ENCODE measurements at regions not wholly inside any gene's neighbourhood (a gene's known extent, or its start where the extent isn't known, plus 50 kb on each side); places are given as distances from the start of the nearest gene placed in this dataset.

DNA sequence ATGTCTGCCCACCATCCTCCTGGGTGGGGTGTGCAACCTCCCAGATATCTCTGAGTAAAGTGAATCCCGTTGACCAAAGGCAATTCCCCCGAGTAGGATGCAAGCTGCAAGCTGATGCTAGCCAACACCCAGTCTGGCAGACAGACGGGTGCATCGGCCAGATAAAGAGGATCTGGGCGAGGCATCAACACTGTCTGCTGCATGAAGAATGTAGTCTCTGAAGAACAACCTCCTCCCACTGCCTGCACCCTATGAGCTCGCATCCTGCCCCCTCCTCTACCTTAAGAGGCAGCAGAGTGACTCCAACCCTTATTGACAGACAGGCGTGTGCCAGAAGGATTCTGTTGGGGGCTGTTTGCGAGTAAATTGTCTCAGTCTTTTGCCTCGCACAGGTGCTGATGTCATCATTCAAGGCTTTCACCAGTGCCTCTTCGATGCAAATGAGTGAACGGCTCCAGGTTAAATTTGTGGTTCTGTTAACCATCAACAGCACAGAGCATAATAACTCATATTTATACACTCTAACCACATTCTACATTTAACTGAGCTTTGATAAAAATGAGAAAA lies 546.9 kb downstream of the BCOR start:
- DNase-seq (ENCODE audit: low read depth): no peak

DNA sequence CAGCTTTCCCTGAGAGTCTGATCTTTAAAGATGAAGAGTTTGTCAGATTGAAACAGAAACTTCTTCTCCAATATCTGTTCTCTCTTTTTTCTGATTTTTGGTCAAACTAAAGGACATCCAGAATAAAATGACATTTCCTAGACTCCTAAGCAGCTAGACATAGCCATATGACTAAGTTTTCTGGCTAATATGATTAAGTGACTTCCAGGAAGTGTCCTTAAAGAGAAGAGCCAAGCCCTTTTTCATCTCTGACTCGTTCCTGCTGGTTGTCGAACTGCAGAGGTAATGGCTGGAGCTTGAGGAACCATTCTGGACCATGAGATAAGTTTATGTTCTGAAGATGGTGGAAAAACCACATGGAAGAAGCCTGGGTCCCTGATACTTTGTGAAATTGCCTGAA lies 546.0 kb downstream of the BCOR start:
- no peak for DNase-seq (ENCODE audit: low read depth)

DNA sequence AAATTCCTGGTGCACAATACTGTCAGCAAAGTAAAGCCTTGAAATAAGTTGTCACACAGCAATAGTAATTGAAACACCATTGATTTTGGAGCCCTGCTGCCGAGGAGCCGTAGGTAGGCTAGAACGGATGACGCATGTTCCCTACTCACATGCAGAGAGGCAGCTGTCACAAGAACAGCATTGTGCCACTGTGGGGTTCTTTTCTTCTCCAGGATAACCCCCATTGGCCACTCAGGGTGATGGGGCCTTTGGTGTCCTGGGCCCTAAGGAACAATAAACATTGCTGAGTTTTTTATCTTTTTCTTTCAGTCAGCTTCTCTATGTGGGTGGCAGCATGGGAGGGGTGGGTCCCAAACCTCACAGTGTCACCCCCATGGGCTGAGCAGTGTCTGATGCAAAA lies 542.3 kb downstream of the BCOR start:
- DNase-seq (ENCODE audit: low read depth): no peak

DNA sequence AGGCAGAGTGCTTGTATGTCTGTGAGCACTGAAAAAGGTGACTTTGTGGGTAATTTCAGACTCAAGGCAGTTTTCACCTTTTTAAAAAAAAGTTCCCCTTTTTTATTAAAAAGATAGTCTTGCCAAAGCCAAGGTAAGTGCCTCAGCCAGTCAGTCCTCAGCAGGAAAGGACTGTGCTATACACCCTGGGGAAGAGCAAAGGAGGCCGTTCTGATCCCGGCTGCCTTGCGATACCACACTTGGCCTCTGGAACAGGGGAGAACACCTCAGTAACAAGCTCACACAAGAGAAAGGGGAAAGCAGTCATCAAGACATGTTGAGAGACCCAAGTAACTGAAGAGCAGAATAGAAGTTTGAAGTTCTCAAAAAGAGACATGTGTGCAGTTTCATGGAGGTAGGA lies 541.7 kb downstream of the BCOR start:
- DNase-seq (ENCODE audit: low read depth): no peak

DNA sequence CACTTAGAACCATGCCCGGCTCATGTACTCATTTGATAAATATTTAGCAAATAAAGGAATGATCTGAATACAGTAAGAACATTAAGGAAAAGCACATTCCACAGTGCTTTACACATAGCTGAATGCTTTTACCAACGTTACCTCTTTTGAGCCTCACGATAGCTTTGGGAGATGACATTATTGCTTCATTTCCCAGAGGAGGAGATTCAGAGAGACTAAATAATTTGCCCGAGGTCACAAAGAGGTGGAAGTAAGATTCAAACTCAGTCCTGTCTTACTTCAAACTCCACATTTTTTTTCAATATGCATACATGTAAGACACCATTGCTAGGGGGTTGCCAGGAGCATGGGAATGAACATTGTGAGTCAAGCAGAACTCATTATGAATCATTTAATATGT lies 538.5 kb downstream of the BCOR start:
- no peak for DNase-seq (ENCODE audit: low read depth)

DNA sequence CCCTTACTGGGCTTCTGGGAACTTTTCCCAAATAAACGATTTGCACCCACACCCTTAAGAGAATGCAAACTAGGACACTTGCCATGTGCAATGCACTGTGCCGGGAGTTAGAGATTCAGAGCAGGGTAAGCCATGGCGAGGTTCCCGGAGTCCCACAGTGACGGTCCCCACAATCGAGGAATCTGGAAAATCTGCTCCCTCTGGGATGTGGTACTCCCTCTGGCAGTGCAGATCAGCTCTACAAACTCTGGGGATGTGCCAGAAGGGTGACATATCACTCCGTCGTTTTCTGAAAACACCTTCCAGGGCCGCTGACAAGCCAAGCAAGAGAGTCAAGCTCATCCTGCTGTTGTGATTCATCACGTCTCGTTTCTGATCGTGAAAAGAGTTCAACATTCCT lies 537.5 kb downstream of the BCOR start:
- no peak for DNase-seq (ENCODE audit: low read depth)

DNA sequence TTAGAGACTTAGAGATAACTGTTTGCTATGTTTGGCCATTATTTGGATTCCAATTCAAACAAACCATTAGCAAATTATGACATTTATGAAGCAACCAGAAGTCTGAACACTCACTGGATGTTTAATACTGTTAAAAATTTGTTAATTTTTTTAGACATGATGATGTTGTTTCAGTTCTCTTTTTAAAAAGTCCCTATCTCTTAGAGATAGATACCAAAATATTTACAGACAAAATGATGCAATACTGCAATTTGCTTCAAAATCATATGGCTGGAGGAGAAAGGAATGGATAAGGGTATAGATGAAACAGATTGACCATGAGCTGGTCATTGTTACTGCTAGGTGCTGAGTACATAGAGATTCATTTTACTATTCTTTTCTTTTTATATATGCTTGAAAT lies 534.6 kb downstream of the BCOR start:
- no peak for DNase-seq (ENCODE audit: low read depth)

DNA sequence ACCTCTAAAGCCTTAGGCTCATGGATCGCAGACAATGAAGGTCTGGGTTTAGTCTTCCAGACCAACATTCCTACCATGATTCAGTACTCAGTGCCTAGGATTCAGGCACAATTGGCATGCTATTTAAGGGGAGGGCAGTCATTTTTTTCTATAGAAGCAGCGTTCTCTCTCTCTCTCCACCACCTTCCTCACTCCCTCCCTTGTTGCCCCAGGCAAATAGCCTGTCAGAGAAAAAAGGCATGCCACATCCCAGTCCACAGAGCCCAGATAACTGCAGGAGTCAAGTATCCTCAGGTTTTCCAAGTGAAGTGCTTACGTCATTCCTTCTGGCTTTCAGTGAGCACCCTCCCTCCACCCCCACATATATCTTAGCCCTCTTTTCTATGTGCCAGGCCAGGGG lies 533.0 kb downstream of the BCOR start:
- DNase-seq (ENCODE audit: low read depth): no peak

DNA sequence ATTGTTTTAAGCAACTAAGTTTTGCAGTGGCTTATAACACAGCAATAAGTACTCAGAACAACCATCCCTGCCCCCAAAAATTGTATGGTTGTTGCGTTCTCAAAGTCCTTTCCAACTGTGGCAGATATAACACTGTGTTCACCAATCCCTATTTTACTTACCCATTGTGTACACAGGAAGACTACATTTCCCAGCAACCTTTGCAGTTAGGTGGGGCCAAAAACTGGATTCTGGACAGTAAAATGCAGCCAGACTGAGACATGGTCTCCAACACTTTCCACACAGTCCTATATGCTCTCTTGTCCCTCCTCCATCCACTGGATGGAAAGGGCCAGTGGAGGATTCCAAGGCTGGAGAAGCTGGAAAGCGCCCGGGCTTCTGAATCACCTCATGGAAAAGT lies 523.6 kb downstream of the BCOR start:
- DNase-seq (ENCODE audit: low read depth): no peak

DNA sequence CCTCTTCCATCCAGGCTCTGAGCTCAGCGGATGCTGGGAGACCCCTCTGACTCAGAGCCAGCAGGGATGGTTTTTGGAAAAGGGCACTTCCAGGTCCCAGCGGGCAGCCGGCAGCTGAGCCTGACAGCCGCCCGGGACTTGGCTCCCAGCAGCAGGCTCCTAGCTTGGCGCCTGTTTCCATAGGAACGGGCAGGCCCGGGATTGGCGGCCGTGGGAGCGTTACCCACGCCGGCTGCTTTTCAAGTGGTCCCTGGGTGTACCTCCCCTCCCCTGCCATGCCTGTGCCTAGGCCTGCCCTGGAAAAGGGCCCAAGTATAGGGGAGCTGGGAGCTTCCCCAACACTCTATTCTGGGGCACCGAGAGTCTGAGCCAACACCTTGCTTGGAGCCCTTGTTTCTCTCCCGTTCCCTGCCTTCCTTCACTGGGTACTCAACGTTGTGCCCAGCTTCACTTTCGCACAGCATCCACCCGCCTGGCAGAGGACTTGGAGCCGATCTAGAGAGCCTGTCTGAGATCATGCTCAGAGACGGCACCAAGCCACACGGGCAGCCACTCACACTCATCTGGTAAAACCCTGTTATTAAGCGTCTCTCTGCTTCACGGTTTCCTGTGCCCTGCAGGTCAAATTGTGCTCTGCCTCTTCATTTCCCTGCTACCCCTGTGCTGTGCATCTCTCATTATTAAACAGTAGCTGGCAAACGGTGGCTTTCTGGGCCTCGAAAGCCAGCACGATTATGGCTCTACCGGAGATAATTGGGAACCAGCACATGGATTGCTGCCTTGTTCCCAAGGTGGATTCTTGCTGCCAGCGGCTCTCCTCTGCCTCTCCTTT lies 521.5 kb downstream of the BCOR start:
- DNase-seq (ENCODE audit: low read depth): no peak

DNA sequence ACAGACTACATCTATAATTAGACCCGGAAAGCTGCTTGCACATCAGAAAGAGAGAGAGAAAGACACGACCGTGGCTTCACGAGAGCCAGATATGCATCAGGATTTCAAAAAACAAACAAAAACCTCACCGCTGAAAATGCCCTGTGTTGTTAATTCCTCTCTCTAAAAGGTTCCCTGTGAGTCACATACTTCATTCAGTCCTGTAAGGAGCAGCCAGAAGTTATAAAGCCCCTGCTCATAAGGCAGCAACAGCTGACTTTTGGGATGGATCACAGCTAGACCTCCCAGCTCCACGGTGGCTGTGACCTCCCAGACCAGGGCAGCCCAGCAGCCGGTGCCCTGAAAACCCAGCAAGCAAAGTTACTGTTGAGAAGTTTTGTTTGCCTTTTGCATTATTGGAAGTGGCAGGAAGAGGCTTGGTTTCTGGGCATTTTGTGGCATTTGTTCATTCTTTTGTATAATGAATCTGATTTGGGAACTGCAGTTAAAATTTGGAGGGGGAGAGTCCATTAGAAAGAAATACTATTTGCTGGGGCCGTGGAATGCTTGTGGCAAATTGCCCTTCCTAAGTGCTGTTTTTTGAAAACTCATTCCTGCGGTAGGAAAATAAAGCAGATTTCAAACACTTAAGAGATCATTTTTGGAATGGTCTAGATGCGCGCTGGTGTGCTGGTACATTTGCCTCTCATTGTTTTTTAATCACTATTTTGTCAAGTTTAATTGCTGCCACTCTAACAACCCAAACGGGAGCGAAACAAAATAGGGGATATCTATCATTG lies 520.4 kb downstream of the BCOR start:
- DNase-seq (ENCODE audit: low read depth): peak; percentile 4

DNA sequence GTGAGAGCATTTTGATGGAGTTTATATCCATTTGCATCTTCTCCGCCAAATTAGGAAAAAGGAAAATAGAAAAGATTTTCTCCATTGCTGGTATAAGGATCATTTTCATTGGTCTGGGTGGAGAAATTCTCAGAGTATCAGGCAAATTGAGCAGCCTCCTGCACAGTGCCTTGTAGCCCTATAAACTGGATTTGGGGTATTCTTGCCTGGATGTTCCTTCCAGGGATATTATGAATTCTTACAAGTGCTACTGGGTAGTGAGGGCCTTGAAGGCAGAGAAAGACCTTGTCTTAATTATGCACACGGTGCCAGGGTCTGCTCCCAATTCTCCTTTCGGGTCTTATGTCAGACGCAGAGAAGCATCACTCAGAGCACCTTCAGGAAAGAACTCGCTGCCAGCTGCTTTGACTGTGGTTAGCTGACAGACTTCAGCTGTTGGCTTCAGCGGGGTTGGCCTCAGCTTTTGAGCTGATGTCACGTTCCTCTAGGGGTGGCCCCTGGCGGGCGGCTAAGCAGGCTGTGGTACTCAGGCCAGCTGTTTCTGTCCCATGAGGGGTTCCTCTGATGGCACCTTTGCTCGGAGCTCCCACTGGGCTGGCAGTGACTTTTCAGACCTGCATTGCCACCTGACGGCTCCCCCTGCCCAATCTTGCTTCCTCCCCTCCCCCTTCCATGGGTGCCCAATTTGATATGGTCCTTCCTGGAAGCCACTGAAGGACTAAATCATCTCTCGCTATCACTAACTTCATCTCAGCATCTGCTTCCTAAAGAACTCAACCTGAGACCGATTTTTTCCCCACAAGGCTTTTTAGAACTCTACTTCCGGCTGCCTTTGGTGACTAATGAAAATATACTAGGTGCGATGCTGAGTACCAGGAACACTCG lies 519.5 kb downstream of the BCOR start:
- DNase-seq (ENCODE audit: low read depth): peak; percentile 37

DNA sequence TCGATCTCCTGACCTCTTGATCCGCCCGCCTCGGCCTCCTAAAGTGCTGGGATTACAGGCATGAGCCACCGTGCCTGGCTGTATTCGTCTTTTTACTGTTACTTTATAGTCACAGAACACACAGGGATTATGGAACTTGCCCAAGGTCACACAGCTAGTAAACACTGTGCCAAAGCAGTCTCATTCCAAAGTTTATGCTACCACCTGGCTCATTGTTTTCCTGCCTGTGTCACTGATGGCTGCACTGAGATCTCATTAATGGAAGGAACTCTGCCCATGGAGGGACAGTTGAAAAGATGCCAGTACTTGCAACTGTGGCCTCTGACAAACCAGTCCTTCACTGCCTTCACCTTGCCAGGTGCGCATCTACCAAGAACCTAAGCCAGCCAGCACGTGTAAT lies 517.7 kb downstream of the BCOR start:
- DNase-seq (ENCODE audit: low read depth): no peak

DNA sequence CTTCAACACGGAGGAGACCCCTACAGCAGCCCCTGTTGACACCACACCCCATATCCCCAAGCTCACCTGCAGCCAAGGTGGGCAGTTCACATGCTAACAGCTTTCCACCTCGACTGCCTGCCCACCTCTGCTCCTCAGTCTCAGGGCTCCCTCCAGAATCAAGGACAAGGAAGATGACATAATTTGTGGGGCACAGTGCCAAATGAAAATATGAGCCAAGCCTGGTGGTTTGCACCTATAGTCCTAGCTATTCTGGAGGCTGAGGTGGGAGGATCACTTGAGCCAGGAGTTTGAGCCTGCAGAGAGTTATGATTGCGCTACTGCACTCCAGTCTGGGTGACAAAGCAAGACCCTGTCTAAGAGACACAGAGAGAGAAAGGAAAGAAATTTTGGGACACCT lies 516.3 kb downstream of the BCOR start:
- DNase-seq (ENCODE audit: low read depth): peak; percentile 8

DNA sequence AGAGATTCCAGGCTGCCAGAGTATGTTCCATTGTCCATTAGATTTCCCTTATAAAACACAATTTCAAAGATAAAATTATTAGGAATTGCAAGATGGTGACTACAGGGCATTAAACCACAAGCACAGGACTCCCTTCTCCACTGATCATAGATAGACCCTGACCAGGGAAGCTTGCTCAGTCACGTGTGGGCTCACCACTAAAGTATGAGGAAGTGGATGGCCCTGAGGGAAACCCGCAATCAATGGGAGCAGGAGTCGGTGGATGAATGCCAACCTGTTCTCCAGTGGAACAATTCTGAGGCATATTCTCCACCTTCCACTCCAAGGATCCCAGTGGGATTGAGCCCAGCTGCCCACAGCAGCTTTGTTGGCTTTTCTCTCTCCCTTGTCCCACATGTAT lies 515.7 kb downstream of the BCOR start:
- DNase-seq (ENCODE audit: low read depth): peak; percentile 50

DNA sequence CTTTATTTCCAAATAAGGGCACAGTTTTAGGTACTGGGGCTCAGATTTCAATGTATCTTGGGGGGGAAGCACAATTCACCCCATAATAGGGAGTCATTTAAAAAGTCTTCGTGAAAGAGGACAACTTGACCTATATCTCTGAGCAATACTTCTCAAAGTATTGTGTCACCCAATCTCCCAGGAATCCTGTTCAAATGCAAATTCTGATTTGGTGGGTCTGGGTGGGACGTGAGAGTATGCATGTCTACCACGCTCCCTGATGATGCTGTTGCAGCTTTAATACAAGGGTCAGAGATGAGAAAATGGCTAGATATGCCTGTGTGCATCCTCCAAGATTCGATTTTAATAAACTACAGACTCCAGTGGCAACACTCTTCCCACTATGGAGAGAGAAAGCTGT lies 514.8 kb downstream of the BCOR start:
- no peak for DNase-seq (ENCODE audit: low read depth)

DNA sequence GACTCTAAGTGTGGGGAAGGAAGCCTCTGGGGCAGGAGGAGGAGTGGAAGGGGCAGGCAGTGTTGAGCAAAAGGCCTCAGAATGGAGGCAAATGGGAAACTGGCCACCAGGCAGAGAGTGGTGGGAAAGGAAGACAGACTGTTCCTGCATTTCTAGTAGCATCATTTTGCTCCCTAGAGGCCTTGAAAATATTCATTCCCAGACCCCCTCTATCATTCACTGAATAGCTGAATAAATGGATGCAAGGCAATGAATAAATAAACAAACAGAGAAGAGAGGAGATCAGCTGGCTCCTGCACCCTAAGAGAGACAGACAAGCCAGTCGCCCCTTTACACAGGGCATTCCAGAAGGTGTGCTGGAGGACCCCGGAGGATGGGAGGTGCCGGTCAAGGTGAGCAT lies 511.9 kb downstream of the BCOR start:
- DNase-seq (ENCODE audit: low read depth): no peak

DNA sequence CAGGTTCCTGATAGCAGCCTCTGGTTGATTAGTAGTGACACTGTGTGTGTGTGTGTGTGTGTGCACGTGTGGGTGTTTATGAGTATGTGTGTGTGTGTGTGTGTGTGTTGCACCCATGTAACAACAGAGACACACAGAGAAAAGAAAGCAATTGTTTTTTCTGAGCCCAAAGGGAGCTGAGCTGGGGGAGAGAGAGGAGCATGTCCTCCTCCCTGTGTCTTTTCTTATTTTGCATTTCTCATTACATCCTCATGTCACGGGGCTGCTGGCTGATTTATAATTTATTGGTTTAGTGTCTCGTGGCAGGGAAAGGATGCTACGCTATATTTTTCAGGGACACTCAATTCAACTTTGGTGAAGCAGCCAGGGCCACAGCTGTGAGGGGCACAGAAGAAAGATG lies 511.4 kb downstream of the BCOR start:
- no peak for DNase-seq (ENCODE audit: low read depth)

DNA sequence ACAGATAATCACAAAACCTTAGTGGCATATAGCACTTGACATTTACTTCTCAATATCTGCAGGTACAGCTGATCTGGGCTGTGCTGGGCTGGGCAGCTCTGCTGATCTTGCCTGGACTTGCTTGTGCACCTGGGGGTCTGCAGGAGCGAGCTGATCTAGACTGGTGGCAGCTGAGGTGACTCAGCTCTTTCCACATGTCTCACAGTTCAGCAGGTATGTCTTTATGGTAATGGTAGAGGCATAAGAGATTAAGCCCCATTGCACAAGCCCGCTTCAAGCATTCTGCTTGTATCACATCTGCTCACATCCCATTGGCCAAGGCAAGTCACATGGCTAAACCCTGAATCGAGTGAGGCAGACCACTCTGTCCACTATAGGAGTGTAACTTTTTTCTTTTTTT lies 506.7 kb downstream of the BCOR start:
- DNase-seq (ENCODE audit: low read depth): no peak

DNA sequence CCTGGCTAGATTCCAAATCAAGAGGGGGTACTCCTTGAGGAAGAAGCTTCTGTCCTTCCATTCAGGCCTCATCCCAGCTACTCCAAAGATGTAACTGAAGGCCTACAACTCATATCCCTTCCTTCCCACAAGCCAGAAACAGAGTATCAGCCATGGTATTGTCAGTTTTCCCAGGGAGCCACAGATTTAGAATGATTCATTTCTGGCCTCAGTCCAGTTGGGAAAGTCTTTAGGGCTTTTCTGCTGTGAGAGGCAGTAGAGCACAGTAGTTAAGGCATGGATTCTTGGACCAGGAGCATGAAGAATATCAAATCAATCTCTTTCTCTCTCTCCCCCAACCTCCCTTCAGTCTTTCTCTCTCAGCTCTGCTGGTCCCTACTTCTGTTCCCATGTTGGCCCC lies 505.0 kb downstream of the BCOR start:
- DNase-seq (ENCODE audit: low read depth): peak; percentile 22

DNA sequence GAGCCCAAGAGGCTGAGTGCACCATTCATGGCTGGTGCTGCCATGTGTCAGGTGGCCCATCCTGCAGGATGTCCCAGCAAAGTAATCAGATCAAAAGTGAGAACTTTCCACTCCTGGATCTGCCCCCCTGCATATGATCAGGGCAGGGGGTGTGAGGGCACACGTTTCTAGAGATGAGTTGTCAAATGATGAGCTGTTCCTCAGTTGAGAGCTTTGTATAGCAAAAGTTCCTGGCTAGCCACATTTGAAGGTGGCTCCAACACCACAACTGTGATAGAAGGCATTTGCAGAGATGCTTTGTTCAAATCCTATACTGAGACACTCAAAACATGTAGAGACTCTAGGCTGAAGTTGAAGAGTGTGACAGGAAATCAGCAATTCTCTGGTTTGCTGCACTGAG lies 501.8 kb downstream of the BCOR start:
- DNase-seq (ENCODE audit: low read depth): no peak

DNA sequence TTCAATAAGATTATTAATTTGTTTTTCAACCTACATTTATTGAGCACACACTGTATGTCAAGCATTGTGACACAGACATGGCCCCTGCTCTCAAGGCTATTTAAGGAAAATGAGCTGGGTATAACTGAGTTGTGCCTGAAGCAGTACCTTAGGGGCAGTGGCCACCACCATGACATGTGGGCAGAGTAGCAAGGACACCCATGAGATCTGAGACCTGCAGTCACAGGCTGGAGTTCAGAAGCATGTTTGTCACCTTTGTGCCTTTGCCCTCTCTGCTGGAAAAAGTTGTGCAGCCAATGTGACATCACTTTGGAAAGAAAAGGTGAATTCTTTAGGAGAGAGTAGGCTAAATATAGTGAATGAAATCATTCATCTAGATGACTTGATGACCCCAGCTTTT lies 501.3 kb downstream of the BCOR start:
- no peak for DNase-seq (ENCODE audit: low read depth)
